HEK293T (cell line): ENCODE measurements at regions not wholly inside any gene's neighbourhood (a gene's known extent, or its start where the extent isn't known, plus 50 kb on each side); places are given as distances from the start of the nearest gene placed in this dataset.

Experiments
- CTCF ChIA-PET: fragments of 350-600 bp; formaldehyde crosslinking; extraction: SDS; loops from one replicate; lab custom pipeline; 2021; ENCODE audit warnings: antibody characterized with exemption, inconsistent platforms; lab: Yijun Ruan, JAX
- POLR2A ChIA-PET: fragments of 350-600 bp; formaldehyde crosslinking; extraction: SDS; loops from one replicate; lab custom pipeline; 2020; ENCODE audit warnings: antibody characterized with exemption, inconsistent platforms; lab: Yijun Ruan, JAX
- DNase-seq: peaks from one replicate; pipeline ENCODE4 v3.0.0; 2012; ENCODE audit warnings: mixed read lengths; ENCODE audit errors: extremely low spot score
- ARNT ChIP-seq: fragments of 450-650 bp; IDR thresholded peaks from 2 replicates; pipeline ENCODE4 v1.6.1; 2017; ENCODE audit warnings: mild to moderate bottlenecking
- BHLHE40 ChIP-seq: fragments of 450-650 bp; IDR thresholded peaks from 2 replicates; pipeline ENCODE4 v1.6.1; 2016; ENCODE audit warnings: mild to moderate bottlenecking, moderate library complexity, borderline replicate concordance
- CTBP1 ChIP-seq: fragments of 450-650 bp; IDR thresholded peaks from 2 replicates; pipeline ENCODE4 v1.6.1; 2016; ENCODE audit warnings: borderline replicate concordance
- ELF4 ChIP-seq: fragments of 450-650 bp; IDR thresholded peaks from 2 replicates; pipeline ENCODE4 v1.6.1; 2017; ENCODE audit warnings: antibody characterized with exemption
- FOXA1 ChIP-seq: fragments of 450-650 bp; IDR thresholded peaks from 2 replicates; pipeline ENCODE4 v1.6.1; 2016; ENCODE audit warnings: mild to moderate bottlenecking
- FOXK2 ChIP-seq: fragments of 450-650 bp; IDR thresholded peaks from 2 replicates; pipeline ENCODE4 v1.6.1; 2016; ENCODE audit warnings: mild to moderate bottlenecking
- FOXM1 ChIP-seq: fragments of 450-650 bp; IDR thresholded peaks from 2 replicates; pipeline ENCODE4 v1.6.1; 2017; ENCODE audit warnings: mild to moderate bottlenecking, borderline replicate concordance
- HDGF ChIP-seq: fragments of 450-650 bp; IDR thresholded peaks from 2 replicates; pipeline ENCODE4 v1.6.1; 2017; ENCODE audit warnings: antibody characterized with exemption, borderline replicate concordance
- L3MBTL2 ChIP-seq: fragments of 450-650 bp; conservative IDR thresholded peaks from 2 replicates; pipeline ENCODE4 v1.6.1; 2016; ENCODE audit warnings: mild to moderate bottlenecking
- LEF1 ChIP-seq: fragments of 450-650 bp; IDR thresholded peaks from 2 replicates; pipeline ENCODE4 v1.6.1; 2017; ENCODE audit warnings: mild to moderate bottlenecking, borderline replicate concordance
- NFRKB ChIP-seq: fragments of 450-650 bp; IDR thresholded peaks from 2 replicates; pipeline ENCODE4 v1.6.1; 2016; ENCODE audit warnings: mild to moderate bottlenecking, moderate library complexity
- PKNOX1 ChIP-seq: fragments of 450-650 bp; IDR thresholded peaks from 2 replicates; pipeline ENCODE4 v1.6.1; 2016
- SP1 ChIP-seq: fragments of 450-650 bp; IDR thresholded peaks from 2 replicates; pipeline ENCODE4 v1.6.1; 2017
- SUZ12 ChIP-seq: fragments of 450-650 bp; IDR thresholded peaks from 2 replicates; pipeline ENCODE4 v1.6.1; 2016; ENCODE audit warnings: mild to moderate bottlenecking
- TARDBP ChIP-seq: fragments of 450-650 bp; IDR thresholded peaks from 2 replicates; pipeline ENCODE4 v1.6.1; 2016
- ZNF384 ChIP-seq: fragments of 450-650 bp; IDR thresholded peaks from 2 replicates; pipeline ENCODE4 v1.6.1; 2016

- POLR2A ChIA-PET: no interaction called here
- no peak for DNase-seq
- CTCF ChIA-PET: interaction anchor here (0.5 kb wide), 1 partner anchor 254 kb away, joined by 3 read pairs; no protein-coding TSS in a partner anchor
- TF ChIP-seq TARDBP (no peak), PKNOX1 (no peak), LEF1 (no peak), ZNF384 (no peak), CTBP1 (no peak), SUZ12 (no peak), FOXA1 (no peak), BHLHE40 (no peak), FOXM1 (no peak), FOXK2 (no peak), NFRKB (no peak), L3MBTL2 (no peak), ARNT (no peak), SP1 (no peak), ELF4 (no peak), HDGF (no peak)
Measured at GRCh38 chr1:79807816-79808215, 801.3 kb upstream of the ADGRL4 start.

- POLR2A ChIA-PET: no interaction called here
- no peak for DNase-seq
- no peak for TF ChIP-seq FOXK2
- no peak for TF ChIP-seq ARNT
- TF ChIP-seq FOXA1: no peak
- TF ChIP-seq CTBP1: no peak
- TF ChIP-seq L3MBTL2: no peak
- TF ChIP-seq TARDBP: no peak
- TF ChIP-seq FOXM1: no peak
- no peak for TF ChIP-seq ELF4
- no peak for TF ChIP-seq LEF1
- TF ChIP-seq HDGF: no peak
- no peak for TF ChIP-seq BHLHE40
- no peak for TF ChIP-seq PKNOX1
- TF ChIP-seq ZNF384: no peak
- CTCF ChIA-PET: no interaction called here
Measured at GRCh38 chr1:79797487-79797886, 791.0 kb upstream of the ADGRL4 start.

GRCh38 chr1:79796434-79796833 lies 789.9 kb upstream of the ADGRL4 start:
- no peak for DNase-seq
- TF ChIP-seq ARNT (no peak), SUZ12 (no peak), L3MBTL2 (no peak), TARDBP (no peak), ELF4 (no peak), CTBP1 (no peak), BHLHE40 (no peak), HDGF (no peak), PKNOX1 (no peak)
- CTCF ChIA-PET: no interaction called here
- POLR2A ChIA-PET: no interaction called here

- POLR2A ChIA-PET: no interaction called here
- TF ChIP-seq FOXK2 (no peak), CTBP1 (no peak), ARNT (no peak), FOXM1 (no peak), SP1 (no peak), PKNOX1 (no peak), LEF1 (no peak), ZNF384 (no peak), SUZ12 (no peak), ELF4 (no peak), NFRKB (no peak), TARDBP (no peak), HDGF (no peak), FOXA1 (no peak), BHLHE40 (no peak), L3MBTL2 (no peak)
- CTCF ChIA-PET: no interaction called here
- no peak for DNase-seq
Measured at GRCh38 chr1:79792219-79792930, 785.8 kb upstream of the ADGRL4 start.

GRCh38 chr1:79791488-79792218 lies 785.1 kb upstream of the ADGRL4 start:
- no peak for DNase-seq
- ChIA-PET POLR2A (no interaction called here), CTCF (no interaction called here)
- TF ChIP-seq PKNOX1 (0 out of 2 replicates have a peak, but pooled peaks have one; percentile 13), FOXA1 (no peak)
